ENCODE measurements at regions not wholly inside any gene's neighbourhood (a gene's known extent, or its start where the extent isn't known, plus 50 kb on each side); places are given as distances from the start of the nearest gene placed in this dataset.

GRCh38 chr11:70865356-70865755 lies 387.0 kb downstream of the SHANK2 start:
- Histone ChIP-seq H2AFZ (ENCODE audit: low read length) (no peak overlapping the region), H3K4me3 (replicated peaks in 1 of 3; ENCODE audit: insufficient read depth in 1 of 3, low read depth in 2 of 3, low read length in 3 of 3) (no peak overlapping the region), H3K79me2 (ENCODE audit: insufficient read depth, low read length) (no peaks in the 10 kb centered on the region), H3K27me3 (ENCODE audit: control insufficient read depth in 1 of 2, insufficient read depth in 2 of 2, low read length in 2 of 2) (no peaks in the 10 kb centered on the region), H3K4me2 (ENCODE audit: low read depth, low read length) (no peak overlapping the region), H4K20me1 (ENCODE audit: insufficient read depth, low read length) (peaks cover 21% of the 10 kb centered on the region), H3K36me3 (replicated peaks in 1 of 2; ENCODE audit: control insufficient read depth in 1 of 2, insufficient read depth in 2 of 2, low read length in 2 of 2) (peaks cover 0 to 7% of the 10 kb centered on the region in 2 experiments), H3K4me1 (ENCODE audit: insufficient read depth, low read length) (no peaks in the 10 kb centered on the region), H3K9ac (ENCODE audit: insufficient read depth, low read depth, low read length) (no peak overlapping the region), H3K27ac (ENCODE audit: extremely low read length, insufficient read depth, low read length) (no peak overlapping the region), H3K9me3 (ENCODE audit: low read length) (no peaks in the 10 kb centered on the region)
- DNase-seq (ENCODE audit: low spot score) (no peak), FAIRE-seq (no peak), ATAC-seq (no peak)
- POLR2A ChIA-PET, result no interaction called here
- intact Hi-C loops (cut with micrococcal nuclease; ENCODE audit: unreplicated experiment) (no loop called here), in situ Hi-C loops (cut with HindIII; ENCODE audit: extremely low pct_ligation_motif_present, low pct_unique_long_range_greater_than_20kb) (no loop called here)
- 97% methylated on average over 7 of the region's 10 CpGs for whole genome bisulfite sequencing (ENCODE audit: low lambda C conversion rate)
- CTCF ChIA-PET (ENCODE audit: low intra/inter-chr PET ratio, low total read pairs), result no interaction called here
- no TSS peak for BruUV-seq (replicated peaks)
- TF ChIP-seq CENPBD1 (CRISPR knock-in tag; IDR thresholded peaks at IDR 0.05; ENCODE audit: borderline replicate concordance, low read depth), result no peak
- no peak for TF ChIP-seq SMYD3 (CRISPR knock-in tag; IDR thresholded peaks at IDR 0.05)
- no peak for TF ChIP-seq ZUFSP (CRISPR knock-in tag; IDR thresholded peaks at IDR 0.05; ENCODE audit: borderline replicate concordance)
- TF ChIP-seq RNF2 (conservative IDR thresholded peaks at IDR 0.05; ENCODE audit: low read depth), result no peak
- no peak for TF ChIP-seq DMAP1 (CRISPR knock-in tag; IDR thresholded peaks at IDR 0.05)

- no TSS peak for BruUV-seq (replicated peaks)
- CTCF ChIA-PET (ENCODE audit: low intra/inter-chr PET ratio, low total read pairs), result no interaction called here
- TF ChIP-seq ZNF777 (CRISPR knock-in tag; IDR thresholded peaks at IDR 0.05) (no peak), FOXC1 (CRISPR knock-in tag; IDR thresholded peaks at IDR 0.05; ENCODE audit: borderline replicate concordance) (no peak), PHB2 (IDR thresholded peaks at IDR 0.05; ENCODE audit: partially characterized antibody) (no peak), ZNF512B (CRISPR knock-in tag; IDR thresholded peaks at IDR 0.05; ENCODE audit: borderline replicate concordance) (no peak), ZNF674 (CRISPR knock-in tag; IDR thresholded peaks at IDR 0.05; ENCODE audit: low read depth) (no peak), ZNF883 (CRISPR knock-in tag; IDR thresholded peaks at IDR 0.05; ENCODE audit: not compliant biosample characterization) (no peak), ZNF619 (CRISPR knock-in tag; IDR thresholded peaks at IDR 0.05) (no peak), ZNF563 (CRISPR knock-in tag; IDR thresholded peaks at IDR 0.05) (no peak), ZNF570 (CRISPR knock-in tag; IDR thresholded peaks at IDR 0.05; ENCODE audit: borderline replicate concordance) (no peak), ZMYM3 (CRISPR knock-in tag; IDR thresholded peaks at IDR 0.05) (no peak)
These were observed 385.5 kb downstream of the SHANK2 start for GRCh38 chr11:70866834-70867233.

More at GRCh38 chr11:70866834-70867233, 385.5 kb downstream of the SHANK2 start:
- no peaks in the 10 kb centered on the region for H3K9me3 ChIP-seq (ENCODE audit: low read length)
- peaks cover 26% of the 10 kb centered on the region for H4K20me1 ChIP-seq (ENCODE audit: insufficient read depth, low read length)
- in situ Hi-C loops (cut with HindIII; ENCODE audit: extremely low pct_ligation_motif_present, low pct_unique_long_range_greater_than_20kb), result no loop called here
- ATAC-seq (no peak), FAIRE-seq (no peak), DNase-seq (ENCODE audit: low spot score) (no peak)
- intact Hi-C loops (cut with micrococcal nuclease; ENCODE audit: unreplicated experiment), result no loop called here
- H3K79me2 ChIP-seq (ENCODE audit: insufficient read depth, low read length), result no peaks in the 10 kb centered on the region
- H3K4me3 ChIP-seq (replicated peaks in 1 of 3; ENCODE audit: insufficient read depth in 1 of 3, low read depth in 2 of 3, low read length in 3 of 3), result no peak overlapping the region
- 97% methylated on average over 9 of the region's 9 CpGs for WGBS (ENCODE audit: low lambda C conversion rate)
- no peaks in the 10 kb centered on the region for H3K27me3 ChIP-seq (ENCODE audit: control insufficient read depth in 1 of 2, insufficient read depth in 2 of 2, low read length in 2 of 2)
- no peaks in the 10 kb centered on the region for H3K4me1 ChIP-seq (ENCODE audit: insufficient read depth, low read length)
- H3K9ac ChIP-seq (ENCODE audit: insufficient read depth, low read depth, low read length), result no peak overlapping the region
- POLR2A ChIA-PET, result no interaction called here
- no peak overlapping the region for H2AFZ ChIP-seq (ENCODE audit: low read length)
- H3K36me3 ChIP-seq (replicated peaks in 1 of 2; ENCODE audit: control insufficient read depth in 1 of 2, insufficient read depth in 2 of 2, low read length in 2 of 2), result peaks cover 2 to 9% of the 10 kb centered on the region in 2 experiments
- no peak overlapping the region for H3K4me2 ChIP-seq (ENCODE audit: low read depth, low read length)
- H3K27ac ChIP-seq (ENCODE audit: extremely low read length, insufficient read depth, low read length), result no peak overlapping the region
